ENCODE measurements at regions not wholly inside any gene's neighbourhood (a gene's known extent, or its start where the extent isn't known, plus 50 kb on each side); places are given as distances from the start of the nearest gene placed in this dataset.

GRCh38 chrX:112931900-112932299, 91.3 kb upstream of the AMOT start:
- no peak for TF ChIP-seq SIX5 (IDR thresholded peaks at IDR 0.05; ENCODE audit: low read depth, low read length)
- TF ChIP-seq TBP (IDR thresholded peaks at IDR 0.05; ENCODE audit: low read depth, low read length), result no peak
- TF ChIP-seq BCL11A (IDR thresholded peaks at IDR 0.05; ENCODE audit: low read depth in 2 of 2, low read length in 2 of 2), result no peak
- TF ChIP-seq SP1 (IDR thresholded peaks at IDR 0.05; ENCODE audit: low read depth, low read length), result no peak
- no peak for TF ChIP-seq SRF (IDR thresholded peaks at IDR 0.05; ENCODE audit: low read depth, low read length)
- TF ChIP-seq KDM1A (IDR thresholded peaks at IDR 0.05; ENCODE audit: borderline replicate concordance, low read length), result no peak
- TF ChIP-seq FOSL1 (IDR thresholded peaks at IDR 0.05; ENCODE audit: insufficient read depth, low read depth, low read length), result no peak
- no peak for TF ChIP-seq E2F6 (IDR thresholded peaks at IDR 0.05)
- TF ChIP-seq SIRT6 (IDR thresholded peaks at IDR 0.05; ENCODE audit: low read length), result no peak
- no peak for TF ChIP-seq ASH2L (IDR thresholded peaks at IDR 0.05; ENCODE audit: low read length)
- no peak for TF ChIP-seq CHD1 (IDR thresholded peaks at IDR 0.05; ENCODE audit: low read depth, low read length)
- no peak for TF ChIP-seq SIN3A (conservative IDR thresholded peaks at IDR 0.05 in 1 of 2, IDR thresholded peaks at IDR 0.05 in 1 of 2; ENCODE audit: low read depth in 1 of 2, low read length in 2 of 2)
- Histone ChIP-seq H2BK120ac (replicated peaks; ENCODE audit: low read depth, low read length) (no peak overlapping the region), H2AFZ (ENCODE audit: low read length) (no peak overlapping the region), H3K23me2 (ENCODE audit: low read depth, low read length) (no peaks in the 10 kb centered on the region), H2BK5ac (ENCODE audit: low read depth, low read length) (no peak overlapping the region), H3K9me3 (ENCODE audit: insufficient read depth in 2 of 2, low read depth in 1 of 2, low read length in 1 of 2) (no peaks in the 10 kb centered on the region), H2BK12ac (ENCODE audit: low read depth, low read length) (no peak overlapping the region), H2BK15ac (ENCODE audit: low read length) (no peak overlapping the region), H4K5ac (ENCODE audit: insufficient read length, low read depth, low read length) (no peak overlapping the region), H3K9ac (replicated peaks in 1 of 4; ENCODE audit: extremely low read depth in 1 of 4, low read depth in 3 of 4, low read length in 3 of 4) (no peak overlapping the region), H3K18ac (ENCODE audit: extremely low read depth, low read length) (no peak overlapping the region), H3K4ac (replicated peaks; ENCODE audit: insufficient read length, low read depth, low read length) (no peak overlapping the region), H2BK20ac (ENCODE audit: low read length) (no peak overlapping the region), H4K8ac (ENCODE audit: extremely low read depth, insufficient read depth, low read length) (no peak overlapping the region), H3K23ac (ENCODE audit: insufficient read length) (no peak overlapping the region), H3K27ac (ENCODE audit: low read depth, low read length) (no peak overlapping the region), H3K36me3 (ENCODE audit: control insufficient read depth in 2 of 4, insufficient read depth in 4 of 4, low read length in 3 of 4) (no peaks in the 10 kb centered on the region), H3K14ac (ENCODE audit: insufficient read length) (no peak overlapping the region), H3K79me2 (ENCODE audit: control insufficient read depth in 1 of 2, insufficient read depth in 2 of 2, low read length in 2 of 2) (no peaks in the 10 kb centered on the region), H2AK5ac (ENCODE audit: low read depth, low read length) (no peak overlapping the region), H4K91ac (replicated peaks; ENCODE audit: insufficient read length, low read length) (no peak overlapping the region), H3K79me1 (ENCODE audit: low read depth, low read length) (no peaks in the 10 kb centered on the region), H3K4me2 (ENCODE audit: insufficient read depth in 1 of 2, low read depth in 2 of 2, low read length in 2 of 2) (no peak overlapping the region), H3K4me1 (replicated peaks in 1 of 4; ENCODE audit: control insufficient read depth in 3 of 4, insufficient read depth in 4 of 4, low read length in 3 of 4) (no peaks in the 10 kb centered on the region), H4K20me1 (replicated peaks in 1 of 2; ENCODE audit: control insufficient read depth in 1 of 2, insufficient read depth in 2 of 2, low read length in 2 of 2) (no peaks in the 10 kb centered on the region), H3K27me3 (replicated peaks in 1 of 4; ENCODE audit: control insufficient read depth in 3 of 4, extremely low read depth in 1 of 4, insufficient read depth in 3 of 4, low read length in 3 of 4) (no peaks in the 10 kb centered on the region), H3K4me3 (ENCODE audit: extremely low read depth in 1 of 4, insufficient read depth in 2 of 4, low read depth in 3 of 4, low read length in 4 of 4) (no peak overlapping the region), H3K56ac (replicated peaks; ENCODE audit: insufficient read length, low read depth, low read length) (no peak overlapping the region)
- ChIA-PET POLR2A (ENCODE audit: partially characterized antibody) (no interaction called here), CTCF (ENCODE audit: partially characterized antibody) (no interaction called here)
- no peak for DNase-seq (ENCODE audit: low read depth in 1 of 2, low spot score in 2 of 2)
- FAIRE-seq, result peak; percentile 42
- 89% methylated on average over 3 of the region's 3 CpGs; no CpG with 5 or more reads in 1 of the 2 experiments for WGBS, 2 experiments (ENCODE audit: extremely low coverage in 1 of 2, insufficient coverage in 1 of 2, insufficient read length in 1 of 2, insufficient replicate concordance in 2 of 2, low coverage in 1 of 2, low lambda C conversion rate in 2 of 2, missing lambda C conversion rate in 1 of 2)
